ENCODE measurements at regions not wholly inside any gene's neighbourhood (a gene's known extent, or its start where the extent isn't known, plus 50 kb on each side); places are given as distances from the start of the nearest gene placed in this dataset.

- TF ChIP-seq SOX13 (IDR thresholded peaks at IDR 0.05) (no peak), SOX13 (CRISPR knock-in tag; conservative IDR thresholded peaks at IDR 0.05 in 1 of 2, IDR thresholded peaks at IDR 0.05 in 1 of 2) (0 out of 4 replicates have a peak, but pooled peaks of 1 of the 2 experiments have one; percentile 9), ZBTB49 (CRISPR knock-in tag; IDR thresholded peaks at IDR 0.05; ENCODE audit: borderline replicate concordance) (no peak), ZNF605 (CRISPR knock-in tag; IDR thresholded peaks at IDR 0.05) (no peak), ATRX (CRISPR knock-in tag; IDR thresholded peaks at IDR 0.05; ENCODE audit: borderline replicate concordance) (no peak), THYN1 (CRISPR knock-in tag; IDR thresholded peaks at IDR 0.05; ENCODE audit: borderline replicate concordance, low read depth) (no peak), HNRNPK (IDR thresholded peaks at IDR 0.05; ENCODE audit: low read depth, low read length, poor library complexity, severe bottlenecking) (peak; percentile 12), POLR2A (IDR thresholded peaks at IDR 0.05; ENCODE audit: insufficient read depth in 1 of 2, low read depth in 2 of 2, low read length in 2 of 2) (peak in 1 of 2 experiments; percentile 33; a peak in 2 of 4 replicates), TARDBP (CRISPR knock-in tag; IDR thresholded peaks at IDR 0.05) (no peak), KAT7 (CRISPR knock-in tag; IDR thresholded peaks at IDR 0.05; ENCODE audit: borderline replicate concordance) (no peak), KDM4B (CRISPR knock-in tag; IDR thresholded peaks at IDR 0.05) (no peak), ZMYM4 (CRISPR knock-in tag; IDR thresholded peaks at IDR 0.05) (peak; percentile 64), PHF8 (CRISPR knock-in tag; IDR thresholded peaks at IDR 0.05) (no peak), HNRNPH1 (optimal IDR thresholded peaks at IDR 0.05; ENCODE audit: low read depth, low read length) (no peak), ZNF607 (CRISPR knock-in tag; IDR thresholded peaks at IDR 0.05; ENCODE audit: borderline replicate concordance) (no peak), ZNF235 (CRISPR knock-in tag; IDR thresholded peaks at IDR 0.05; ENCODE audit: borderline replicate concordance) (no peak), ZNF691 (CRISPR knock-in tag; IDR thresholded peaks at IDR 0.05; ENCODE audit: borderline replicate concordance, low read depth) (no peak), RFX1 (IDR thresholded peaks at IDR 0.05) (no peak), ZBTB38 (CRISPR knock-in tag; IDR thresholded peaks at IDR 0.05) (no peak)
- TF ChIP-seq, protein P1, sequence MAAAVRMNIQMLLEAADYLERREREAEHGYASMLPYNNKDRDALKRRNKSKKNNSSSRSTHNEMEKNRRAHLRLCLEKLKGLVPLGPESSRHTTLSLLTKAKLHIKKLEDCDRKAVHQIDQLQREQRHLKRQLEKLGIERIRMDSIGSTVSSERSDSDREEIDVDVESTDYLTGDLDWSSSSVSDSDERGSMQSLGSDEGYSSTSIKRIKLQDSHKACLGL (CRISPR knock-in tag; IDR thresholded peaks at IDR 0.05): no peak
- TF ChIP-seq, protein P2, sequence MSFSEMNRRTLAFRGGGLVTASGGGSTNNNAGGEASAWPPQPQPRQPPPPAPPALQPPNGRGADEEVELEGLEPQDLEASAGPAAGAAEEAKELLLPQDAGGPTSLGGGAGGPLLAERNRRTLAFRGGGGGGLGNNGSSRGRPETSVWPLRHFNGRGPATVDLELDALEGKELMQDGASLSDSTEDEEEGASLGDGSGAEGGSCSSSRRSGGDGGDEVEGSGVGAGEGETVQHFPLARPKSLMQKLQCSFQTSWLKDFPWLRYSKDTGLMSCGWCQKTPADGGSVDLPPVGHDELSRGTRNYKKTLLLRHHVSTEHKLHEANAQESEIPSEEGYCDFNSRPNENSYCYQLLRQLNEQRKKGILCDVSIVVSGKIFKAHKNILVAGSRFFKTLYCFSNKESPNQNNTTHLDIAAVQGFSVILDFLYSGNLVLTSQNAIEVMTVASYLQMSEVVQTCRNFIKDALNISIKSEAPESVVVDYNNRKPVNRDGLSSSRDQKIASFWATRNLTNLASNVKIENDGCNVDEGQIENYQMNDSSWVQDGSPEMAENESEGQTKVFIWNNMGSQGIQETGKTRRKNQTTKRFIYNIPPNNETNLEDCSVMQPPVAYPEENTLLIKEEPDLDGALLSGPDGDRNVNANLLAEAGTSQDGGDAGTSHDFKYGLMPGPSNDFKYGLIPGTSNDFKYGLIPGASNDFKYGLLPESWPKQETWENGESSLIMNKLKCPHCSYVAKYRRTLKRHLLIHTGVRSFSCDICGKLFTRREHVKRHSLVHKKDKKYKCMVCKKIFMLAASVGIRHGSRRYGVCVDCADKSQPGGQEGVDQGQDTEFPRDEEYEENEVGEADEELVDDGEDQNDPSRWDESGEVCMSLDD (CRISPR knock-in tag; IDR thresholded peaks at IDR 0.05; ENCODE audit: borderline replicate concordance): no peak
- TF ChIP-seq, protein P3, sequence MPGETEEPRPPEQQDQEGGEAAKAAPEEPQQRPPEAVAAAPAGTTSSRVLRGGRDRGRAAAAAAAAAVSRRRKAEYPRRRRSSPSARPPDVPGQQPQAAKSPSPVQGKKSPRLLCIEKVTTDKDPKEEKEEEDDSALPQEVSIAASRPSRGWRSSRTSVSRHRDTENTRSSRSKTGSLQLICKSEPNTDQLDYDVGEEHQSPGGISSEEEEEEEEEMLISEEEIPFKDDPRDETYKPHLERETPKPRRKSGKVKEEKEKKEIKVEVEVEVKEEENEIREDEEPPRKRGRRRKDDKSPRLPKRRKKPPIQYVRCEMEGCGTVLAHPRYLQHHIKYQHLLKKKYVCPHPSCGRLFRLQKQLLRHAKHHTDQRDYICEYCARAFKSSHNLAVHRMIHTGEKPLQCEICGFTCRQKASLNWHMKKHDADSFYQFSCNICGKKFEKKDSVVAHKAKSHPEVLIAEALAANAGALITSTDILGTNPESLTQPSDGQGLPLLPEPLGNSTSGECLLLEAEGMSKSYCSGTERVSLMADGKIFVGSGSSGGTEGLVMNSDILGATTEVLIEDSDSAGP (CRISPR knock-in tag; IDR thresholded peaks at IDR 0.05; ENCODE audit: borderline replicate concordance): peak; percentile 22; the same call in 1 of the 2 replicates
Observed at GRCh38 chrX:45769761-45770582, 569.3 kb upstream of the DIPK2B start (continued).
